GM13976 (cell line): ENCODE measurements at regions not wholly inside any gene's neighbourhood (a gene's known extent, or its start where the extent isn't known, plus 50 kb on each side); places are given as distances from the start of the nearest gene placed in this dataset.
"Not testable (repeated sequence)": the region's sequence is repeated elsewhere in the genome, so short reads cannot be mapped to it uniquely, and the experiment has no call there.

ENCODE experiments used
- DNase-seq: peaks from one replicate; pipeline ENCODE4 v3.0.0; 2012; ENCODE audit warnings: low spot score
- in situ Hi-C: fragments of 300-500 bp; cut with MboI; formaldehyde crosslinking; loops from one replicate; pipeline ENCODE4 v1.12.0; 2022; ENCODE audit warnings: low sequenced_read_pairs, mixed read lengths, inconsistent platforms; ENCODE audit not compliant: unreplicated experiment
- TF ChIP-seq, protein P1 (sequence below): IDR thresholded peaks from 2 replicates; pipeline ENCODE4 v1.5.1; 2012; ENCODE audit warnings: borderline replicate concordance, mild to moderate bottlenecking; ENCODE audit not compliant: insufficient read depth; ENCODE audit errors: extremely low read depth, missing control alignments, control extremely low read depth

DNA sequence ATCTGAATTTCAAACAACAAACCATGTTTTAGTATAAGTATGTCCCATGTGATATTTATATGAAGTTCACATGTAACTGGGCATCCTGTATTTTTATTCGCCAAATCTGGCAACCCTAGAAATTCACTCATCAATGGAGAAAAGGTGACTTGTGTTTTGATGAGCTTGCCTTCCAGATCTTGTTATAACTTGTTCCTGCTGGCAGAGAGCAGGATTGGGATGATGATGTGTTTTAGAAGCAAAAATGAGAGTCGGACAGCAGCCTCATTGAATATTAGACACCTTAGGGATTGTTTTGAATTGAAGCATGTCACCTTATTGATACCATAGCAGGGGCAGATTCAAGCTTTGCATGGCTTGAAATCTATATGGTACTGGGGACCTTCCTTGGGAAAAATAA, 85.4 kb upstream of the MED13 start:
- in situ Hi-C loops, result no loop called here
- TF ChIP-seq, protein P1, sequence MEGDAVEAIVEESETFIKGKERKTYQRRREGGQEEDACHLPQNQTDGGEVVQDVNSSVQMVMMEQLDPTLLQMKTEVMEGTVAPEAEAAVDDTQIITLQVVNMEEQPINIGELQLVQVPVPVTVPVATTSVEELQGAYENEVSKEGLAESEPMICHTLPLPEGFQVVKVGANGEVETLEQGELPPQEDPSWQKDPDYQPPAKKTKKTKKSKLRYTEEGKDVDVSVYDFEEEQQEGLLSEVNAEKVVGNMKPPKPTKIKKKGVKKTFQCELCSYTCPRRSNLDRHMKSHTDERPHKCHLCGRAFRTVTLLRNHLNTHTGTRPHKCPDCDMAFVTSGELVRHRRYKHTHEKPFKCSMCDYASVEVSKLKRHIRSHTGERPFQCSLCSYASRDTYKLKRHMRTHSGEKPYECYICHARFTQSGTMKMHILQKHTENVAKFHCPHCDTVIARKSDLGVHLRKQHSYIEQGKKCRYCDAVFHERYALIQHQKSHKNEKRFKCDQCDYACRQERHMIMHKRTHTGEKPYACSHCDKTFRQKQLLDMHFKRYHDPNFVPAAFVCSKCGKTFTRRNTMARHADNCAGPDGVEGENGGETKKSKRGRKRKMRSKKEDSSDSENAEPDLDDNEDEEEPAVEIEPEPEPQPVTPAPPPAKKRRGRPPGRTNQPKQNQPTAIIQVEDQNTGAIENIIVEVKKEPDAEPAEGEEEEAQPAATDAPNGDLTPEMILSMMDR, result no peak
- DNase-seq, result no peak

DNA sequence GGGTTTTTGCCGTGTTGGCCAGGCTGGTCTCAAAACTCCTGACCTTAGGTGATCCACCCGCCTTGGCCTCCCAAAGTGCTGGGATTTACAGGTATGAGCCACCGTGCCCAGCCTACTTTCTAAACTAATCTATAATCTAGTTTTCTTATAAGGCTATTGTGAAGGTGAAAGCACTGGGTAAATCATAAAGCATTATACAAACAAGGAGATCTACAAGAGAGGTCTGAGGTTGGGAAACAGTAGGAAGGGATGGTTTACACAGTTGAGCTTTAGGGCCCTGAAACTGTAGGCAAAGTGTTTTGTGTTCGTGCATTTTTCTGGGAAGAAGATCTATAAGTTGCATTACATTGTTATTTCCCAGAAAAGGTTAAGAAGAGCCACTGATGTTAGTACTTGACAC, 84.9 kb upstream of the MED13 start:
- no peak for DNase-seq
- in situ Hi-C loops, result no loop called here
- TF ChIP-seq, protein P1, result no peak

DNA sequence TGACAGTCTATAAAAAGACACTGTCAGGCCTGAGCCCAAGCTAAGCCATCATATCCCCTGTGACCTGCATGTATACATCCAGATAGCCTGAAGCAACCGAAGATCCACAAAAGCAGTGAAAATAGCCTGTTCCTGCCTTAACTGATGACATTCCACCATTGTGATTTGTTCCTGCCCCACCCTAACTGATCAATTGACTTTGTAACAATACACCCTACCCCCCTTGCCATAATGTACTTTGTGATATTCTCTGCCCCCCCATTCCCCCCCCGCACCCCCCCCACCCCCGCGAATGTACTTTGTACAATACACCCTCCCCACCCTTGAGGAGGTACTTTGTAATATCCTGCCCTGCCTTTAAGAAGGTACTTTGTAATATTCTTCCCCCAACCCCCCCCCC, 82.2 kb upstream of the MED13 start:
- DNase-seq, result no peak
- TF ChIP-seq, protein P1, result no peak
- in situ Hi-C loops, result no loop called here

DNA sequence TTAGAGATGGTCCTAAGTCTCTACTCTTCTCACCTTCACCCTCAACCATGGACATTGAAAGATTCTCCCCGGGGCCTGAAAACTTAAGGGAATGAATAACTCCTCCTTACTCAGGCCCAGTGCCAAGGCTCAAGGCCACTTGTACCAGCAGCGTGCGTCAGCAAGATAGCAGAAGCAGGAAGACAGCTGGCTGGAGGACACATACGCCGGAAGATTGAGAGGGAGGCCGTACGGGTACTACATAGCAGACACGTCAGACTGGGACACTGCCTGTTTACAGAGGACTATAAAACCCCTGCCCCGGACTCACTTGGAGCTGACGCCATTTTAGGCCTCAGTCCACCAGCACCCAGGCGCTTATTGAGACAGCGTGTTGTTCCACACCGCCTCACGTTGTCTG, 75.8 kb upstream of the MED13 start:
- DNase-seq, result no peak
- TF ChIP-seq, protein P1, result no peak
- in situ Hi-C loops, result no loop called here

DNA sequence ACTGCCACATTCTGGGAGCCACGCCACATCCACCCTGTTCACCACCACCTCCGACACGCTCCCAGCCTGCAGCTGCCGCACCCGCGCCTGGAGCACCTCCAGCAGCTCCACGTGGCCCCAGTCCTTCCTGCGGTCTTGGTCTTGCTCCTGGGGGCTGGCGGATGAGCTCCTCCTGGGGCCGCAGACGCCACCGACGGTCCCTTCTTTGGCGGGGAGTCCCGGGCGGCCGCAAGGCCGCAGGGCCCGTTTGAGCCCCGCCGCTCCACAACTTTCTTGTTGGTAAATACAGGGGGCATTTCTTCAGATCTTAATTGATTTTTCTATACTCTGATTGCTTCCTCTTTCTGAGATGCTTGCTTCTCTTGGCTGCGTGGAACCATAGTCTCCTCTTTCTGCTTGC, 75.3 kb upstream of the MED13 start:
- in situ Hi-C loops, result no loop called here
- DNase-seq, result no peak
- TF ChIP-seq, protein P1, result no peak

DNA sequence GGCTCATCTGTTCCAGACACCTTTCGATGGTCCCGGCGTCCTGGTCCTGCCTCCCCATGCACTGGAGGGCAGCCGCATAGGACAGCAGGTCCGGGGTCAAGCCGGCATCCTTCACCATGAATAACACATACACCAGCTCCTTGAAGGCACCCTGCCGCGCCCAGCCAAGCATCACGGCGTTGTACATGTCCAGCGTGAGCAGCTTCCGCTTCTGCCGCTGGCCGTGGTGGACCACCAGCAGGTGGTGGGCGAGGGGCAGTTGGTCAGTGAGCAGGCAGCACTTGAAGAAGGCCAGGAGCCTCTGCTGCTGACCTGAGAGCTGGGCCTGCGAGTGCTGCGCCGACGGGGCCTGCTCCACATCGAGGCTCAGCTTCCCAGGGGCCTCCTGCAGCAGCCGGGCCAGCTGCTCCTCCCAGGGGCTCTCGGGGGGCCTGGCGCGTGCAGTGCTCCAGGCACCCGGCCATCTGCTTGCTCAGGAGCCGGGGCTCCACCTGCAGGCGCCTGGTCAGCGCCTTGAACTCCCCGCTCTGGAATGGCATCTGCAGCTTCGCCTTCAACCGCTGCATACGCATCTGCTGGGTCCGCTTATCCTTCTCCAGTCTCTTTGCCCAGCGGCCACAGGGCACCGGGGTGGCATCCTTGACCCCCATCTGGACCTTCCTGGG, 74.7 kb upstream of the MED13 start:
- DNase-seq, in situ Hi-C loops: not testable (repeated sequence)

DNA sequence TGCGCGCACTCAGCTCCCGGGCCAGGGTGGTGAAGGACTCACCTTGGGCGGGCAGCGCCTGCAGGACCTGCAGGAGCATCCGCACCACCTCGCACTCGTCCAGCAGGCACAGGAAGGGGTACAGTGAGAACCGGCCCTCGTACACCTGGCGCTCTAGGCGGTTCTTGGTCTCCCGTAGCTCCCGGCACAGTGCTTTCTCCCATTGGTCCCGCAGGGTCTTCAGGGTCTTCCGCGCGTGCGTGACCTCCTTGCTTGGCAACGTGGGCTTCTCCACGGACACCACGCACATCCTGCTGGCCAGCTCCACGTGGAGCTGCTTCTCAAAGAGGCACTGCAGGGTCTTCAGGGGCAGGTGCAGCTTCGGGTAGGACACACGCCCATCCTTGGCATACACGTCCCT, 74.1 kb upstream of the MED13 start:
- TF ChIP-seq, protein P1, result no peak
- DNase-seq, result no peak
- in situ Hi-C loops, result no loop called here

DNA sequence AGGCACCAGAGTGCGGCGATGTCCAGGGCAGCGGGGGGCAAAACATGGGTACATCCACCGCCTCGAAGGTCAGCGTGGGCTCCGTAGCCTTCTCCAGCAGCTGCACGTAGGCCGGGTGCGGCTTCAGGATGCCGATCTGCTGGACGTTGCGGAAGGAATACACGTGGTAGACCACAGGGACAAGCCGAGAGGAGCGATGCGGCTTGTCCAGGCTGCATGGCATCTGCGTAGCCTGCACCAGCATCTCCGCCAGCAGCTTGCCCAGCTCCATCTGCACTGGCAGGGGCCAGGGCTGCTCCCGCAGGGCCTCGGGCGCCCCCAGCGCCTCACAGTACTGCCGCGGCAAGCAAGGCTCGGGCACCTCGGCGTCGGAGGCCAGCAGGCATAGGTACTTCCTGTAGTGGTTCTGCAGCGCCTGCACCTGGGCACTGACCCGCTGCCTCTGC, 73.6 kb upstream of the MED13 start:
- in situ Hi-C loops, result not testable (repeated sequence)

DNA sequence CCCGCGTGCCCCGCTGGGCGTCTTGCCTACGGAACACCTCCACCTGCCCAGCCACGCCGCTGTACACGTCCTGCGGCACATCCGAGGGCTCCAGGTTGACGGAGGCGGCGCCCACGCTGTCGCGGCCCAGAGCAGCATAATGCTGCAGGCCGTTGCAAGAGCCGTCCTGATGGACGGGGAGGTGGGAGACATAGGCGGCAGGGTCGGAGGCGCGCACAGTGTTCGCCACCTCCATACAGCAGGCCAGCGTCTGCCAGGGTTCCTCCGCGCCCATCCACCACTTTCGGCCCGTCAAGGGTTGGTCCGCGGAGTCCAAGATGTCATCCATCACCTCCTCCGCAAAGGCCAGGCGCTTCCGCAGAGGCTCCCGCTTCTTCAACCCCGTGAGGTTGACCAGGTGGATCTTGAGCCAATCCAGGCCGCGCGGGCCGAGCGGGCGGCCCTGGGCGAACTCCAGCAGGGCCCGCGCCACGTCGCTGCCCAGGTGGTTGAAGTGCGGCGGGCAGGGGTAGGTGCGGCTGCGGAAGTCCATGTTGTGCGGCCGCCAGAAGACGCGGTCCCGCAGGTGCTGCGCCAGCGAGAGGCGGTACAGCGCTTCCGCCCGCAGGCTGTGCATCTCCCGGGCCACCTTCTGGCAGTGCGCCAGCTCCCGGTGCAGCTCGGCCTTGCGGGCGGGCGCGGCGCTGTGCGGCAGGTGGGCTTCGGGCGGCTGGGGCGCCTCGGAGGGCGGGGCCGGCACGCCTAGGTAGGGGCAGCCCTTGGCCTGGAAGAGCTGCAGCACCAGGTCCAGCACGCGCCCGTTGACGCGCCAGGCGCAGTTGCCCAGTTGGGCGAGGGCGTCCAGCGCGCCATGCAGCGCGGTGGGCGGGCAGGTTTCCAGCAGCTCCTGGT, 72.9 kb upstream of the MED13 start:
- DNase-seq, in situ Hi-C loops: not testable (repeated sequence)

More for the DNA sequence above, 73.6 kb upstream of the MED13 start:
- DNase-seq, result not testable (repeated sequence)

DNA sequence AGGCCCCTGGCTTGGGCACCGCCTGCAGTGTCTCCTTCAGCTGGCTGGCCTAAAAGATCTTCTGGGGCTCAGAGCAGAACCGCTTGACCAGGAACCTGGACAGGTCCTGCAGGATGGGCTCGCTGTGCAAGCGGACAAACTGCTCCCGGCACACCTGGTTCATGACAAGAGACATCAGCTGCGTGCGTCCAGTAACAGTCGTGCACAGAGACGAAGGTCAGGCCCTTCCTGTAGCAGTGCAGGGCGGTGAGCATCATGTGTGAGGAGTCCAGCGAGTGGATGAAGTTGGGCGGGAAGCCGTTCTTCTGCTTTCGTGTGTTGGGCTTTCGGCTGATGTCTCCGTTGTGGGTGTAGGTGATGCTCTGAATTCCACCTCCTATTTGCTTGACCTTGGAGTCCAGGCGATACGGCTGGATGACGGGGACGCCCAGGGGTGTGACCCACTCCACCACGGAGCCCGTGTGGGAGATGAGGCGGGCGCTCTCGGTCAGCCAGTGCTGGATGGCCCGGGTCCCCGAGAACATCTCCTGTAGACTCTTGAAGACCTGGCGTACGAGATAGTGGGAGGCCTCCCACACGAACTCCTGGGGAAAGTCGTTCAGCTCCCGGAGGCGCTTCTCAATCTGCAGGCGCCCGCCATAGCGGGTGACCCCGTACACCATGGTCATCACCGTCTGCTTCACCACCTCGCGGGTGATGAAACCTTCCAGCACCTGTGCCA, 72.1 kb upstream of the MED13 start:
- in situ Hi-C loops, DNase-seq: not testable (repeated sequence)
